Activated T-cell treated with anti-CD3 and anti-CD28 coated beads, Interleukin-2, amount 50 U/mL, for 4 hours (primary cell): ENCODE measurements at regions not wholly inside any gene's neighbourhood (a gene's known extent, or its start where the extent isn't known, plus 50 kb on each side); places are given as distances from the start of the nearest gene placed in this dataset.

Experiments
- ATAC-seq, 2 donors: fragments of 200-7000 bp; cut with Tn5 transposase; one replicate each; pipeline ENCODE4 v1.10.0; 2021
- DNase-seq: peaks from one replicate; pipeline ENCODE4 v3.0.0-alpha.2; 2020
- H3K27me3 Mint-ChIP-seq: one replicate; pipeline ENCODE4 v1.8.0; 2021; ENCODE audit warnings: low read depth, mixed read lengths
- H3K36me3 Mint-ChIP-seq: one replicate; pipeline ENCODE4 v1.8.0; 2022; ENCODE audit warnings: mixed read lengths; ENCODE audit not compliant: insufficient read depth
- H3K4me1 Mint-ChIP-seq: one replicate; pipeline ENCODE4 v1.8.0; 2021; ENCODE audit warnings: low read depth, mixed read lengths
- H3K4me3 Mint-ChIP-seq: one replicate; pipeline ENCODE4 v1.8.0; 2021; ENCODE audit warnings: mild to moderate bottlenecking, moderate library complexity, mixed read lengths
- H3K9me3 Mint-ChIP-seq: one replicate; pipeline ENCODE4 v1.8.0; 2021; ENCODE audit warnings: mixed read lengths

DNA sequence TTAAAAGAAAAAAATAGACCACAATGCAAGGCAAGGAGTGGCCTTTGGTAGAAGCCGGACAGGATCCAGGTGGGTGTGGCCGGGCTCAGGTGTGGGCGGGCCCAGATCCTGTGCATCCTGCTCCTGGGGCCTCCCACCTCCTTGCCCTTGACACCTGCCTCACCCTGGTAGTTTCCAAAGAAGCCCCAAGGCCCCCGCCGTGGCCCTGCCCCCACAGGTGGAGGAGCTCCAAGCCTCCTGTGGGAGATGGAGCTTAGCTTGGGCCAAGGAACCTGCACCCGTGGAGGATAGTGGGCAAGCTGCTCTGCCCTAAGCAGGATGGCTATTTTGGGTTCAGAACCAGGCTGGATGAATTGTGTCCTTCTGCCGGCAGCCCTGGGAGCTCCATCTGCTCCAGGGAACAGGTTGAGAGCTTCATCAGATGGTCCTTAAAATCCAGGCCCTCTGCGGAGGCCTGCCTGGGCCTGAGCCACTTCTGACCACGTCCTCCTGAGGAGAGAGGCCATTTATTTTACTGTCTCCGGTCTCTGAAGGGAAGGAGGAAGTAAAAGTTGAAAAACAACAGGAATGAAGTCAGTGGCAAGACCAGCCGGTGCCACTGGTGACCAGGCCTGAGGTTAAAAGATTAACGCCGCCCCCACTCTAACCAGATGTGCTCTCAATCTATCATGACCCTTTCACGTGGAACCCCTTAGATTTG, 53.9 kb upstream of the KLF13 start:
- Mint-ChIP-seq H3K9me3 (no peaks in the 10 kb centered on the region), H3K4me3 (no peak overlapping the region), H3K27me3 (no peaks in the 10 kb centered on the region), H3K4me1 (peaks cover 30% of the 10 kb centered on the region), H3K36me3 (no peaks in the 10 kb centered on the region)
- ATAC-seq: no peak
- DNase-seq: peak; percentile 4

GRCh38 chr15:31273258-31273941, 53.2 kb upstream of the KLF13 start:
- peak; percentile 1 for DNase-seq
- H3K27me3 Mint-ChIP-seq: no peaks in the 10 kb centered on the region
- ATAC-seq: no peak
- no peak overlapping the region for H3K4me3 Mint-ChIP-seq
- H3K36me3 Mint-ChIP-seq: no peaks in the 10 kb centered on the region
- H3K4me1 Mint-ChIP-seq: peaks cover 23% of the 10 kb centered on the region
- H3K9me3 Mint-ChIP-seq: no peaks in the 10 kb centered on the region

DNA sequence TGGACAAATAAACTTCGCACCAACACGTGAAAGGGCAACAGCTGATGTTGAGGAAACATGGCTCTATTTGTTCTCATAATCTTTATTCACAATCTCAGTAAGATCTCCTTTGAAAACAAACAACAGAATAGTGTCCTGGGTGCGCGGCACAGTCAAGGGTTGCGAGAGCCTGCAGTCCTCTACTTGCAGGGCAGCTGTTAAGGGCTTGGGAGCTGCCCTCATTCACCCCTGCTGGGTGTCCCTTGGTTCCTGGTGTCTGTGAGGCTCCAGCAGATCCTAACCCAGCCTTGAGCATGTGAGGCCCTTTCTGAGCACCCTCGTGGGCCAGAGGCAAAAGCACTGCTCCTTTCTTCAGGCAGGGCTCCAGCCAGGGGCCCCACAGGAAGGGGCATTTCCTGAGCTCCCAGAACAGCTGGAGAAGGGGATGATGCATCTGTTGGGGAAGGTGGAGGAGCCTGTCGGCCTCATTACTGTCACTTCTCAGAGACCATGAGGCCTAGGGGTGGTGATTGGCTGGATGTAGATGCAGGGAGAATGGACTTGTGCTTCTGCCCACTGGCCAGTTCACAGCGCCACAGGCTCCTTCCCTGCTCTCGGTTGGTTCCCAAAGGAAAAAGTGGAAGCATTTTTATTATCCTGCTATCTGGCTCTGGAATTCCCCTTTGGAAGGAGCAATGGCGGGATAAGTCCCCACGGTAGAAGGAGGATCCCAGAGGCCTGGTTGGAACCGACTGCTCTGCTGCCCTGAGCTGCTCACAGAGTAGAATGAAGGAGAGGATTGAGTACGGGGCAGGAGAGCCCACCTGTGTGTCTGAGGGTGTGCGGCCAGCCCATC, 51.9 kb upstream of the KLF13 start:
- H3K9me3 Mint-ChIP-seq: no peaks in the 10 kb centered on the region

GRCh38 chr15:31275331-31276262, 51.0 kb upstream of the KLF13 start:
- DNase-seq (peak; percentile 2), ATAC-seq (no peak)
- Mint-ChIP-seq H3K4me1 (peaks cover 13% of the 10 kb centered on the region), H3K9me3 (no peaks in the 10 kb centered on the region), H3K36me3 (no peaks in the 10 kb centered on the region), H3K4me3 (no peak overlapping the region), H3K27me3 (no peaks in the 10 kb centered on the region)

More for the DNA sequence above, 51.9 kb upstream of the KLF13 start:
- ATAC-seq: no peak
- peaks cover 16% of the 10 kb centered on the region for H3K4me1 Mint-ChIP-seq
- H3K36me3 Mint-ChIP-seq: no peaks in the 10 kb centered on the region
- peak; percentile 1 for DNase-seq
- H3K27me3 Mint-ChIP-seq: no peaks in the 10 kb centered on the region
- H3K4me3 Mint-ChIP-seq: no peak overlapping the region

- peaks cover 13% of the 10 kb centered on the region for H3K4me1 Mint-ChIP-seq
- H3K4me3 Mint-ChIP-seq: no peak overlapping the region
- peak; percentile 2 for DNase-seq
- no peaks in the 10 kb centered on the region for H3K27me3 Mint-ChIP-seq
- H3K36me3 Mint-ChIP-seq: no peaks in the 10 kb centered on the region
- no peak for ATAC-seq
- no peaks in the 10 kb centered on the region for H3K9me3 Mint-ChIP-seq
Measured at GRCh38 chr15:31276596-31277298, 49.9 kb upstream of the KLF13 start.
